ENCODE measurements at regions not wholly inside any gene's neighbourhood (a gene's known extent, or its start where the extent isn't known, plus 50 kb on each side); places are given as distances from the start of the nearest gene placed in this dataset.

DNA sequence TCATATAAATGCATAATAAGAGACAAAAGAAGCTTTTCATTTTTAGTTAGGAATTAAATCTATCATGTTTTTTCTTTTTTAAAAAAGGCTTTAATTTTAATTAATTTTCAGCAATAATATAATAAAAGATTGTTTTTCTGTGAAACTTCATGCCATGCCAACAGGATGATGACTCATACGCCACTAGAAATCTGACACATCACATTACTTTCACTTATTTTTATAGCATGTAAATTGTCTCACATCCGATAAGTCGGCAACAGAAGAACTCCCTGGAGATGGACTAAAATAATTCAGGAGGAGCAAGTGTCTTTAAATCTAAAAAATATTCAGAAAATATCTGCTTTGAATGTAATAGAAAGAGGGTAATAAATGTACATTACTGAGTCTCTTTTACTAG lies 1024.2 kb upstream of the ACVR2A start:
- TF ChIP-seq, protein P1, sequence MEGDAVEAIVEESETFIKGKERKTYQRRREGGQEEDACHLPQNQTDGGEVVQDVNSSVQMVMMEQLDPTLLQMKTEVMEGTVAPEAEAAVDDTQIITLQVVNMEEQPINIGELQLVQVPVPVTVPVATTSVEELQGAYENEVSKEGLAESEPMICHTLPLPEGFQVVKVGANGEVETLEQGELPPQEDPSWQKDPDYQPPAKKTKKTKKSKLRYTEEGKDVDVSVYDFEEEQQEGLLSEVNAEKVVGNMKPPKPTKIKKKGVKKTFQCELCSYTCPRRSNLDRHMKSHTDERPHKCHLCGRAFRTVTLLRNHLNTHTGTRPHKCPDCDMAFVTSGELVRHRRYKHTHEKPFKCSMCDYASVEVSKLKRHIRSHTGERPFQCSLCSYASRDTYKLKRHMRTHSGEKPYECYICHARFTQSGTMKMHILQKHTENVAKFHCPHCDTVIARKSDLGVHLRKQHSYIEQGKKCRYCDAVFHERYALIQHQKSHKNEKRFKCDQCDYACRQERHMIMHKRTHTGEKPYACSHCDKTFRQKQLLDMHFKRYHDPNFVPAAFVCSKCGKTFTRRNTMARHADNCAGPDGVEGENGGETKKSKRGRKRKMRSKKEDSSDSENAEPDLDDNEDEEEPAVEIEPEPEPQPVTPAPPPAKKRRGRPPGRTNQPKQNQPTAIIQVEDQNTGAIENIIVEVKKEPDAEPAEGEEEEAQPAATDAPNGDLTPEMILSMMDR (IDR thresholded peaks at IDR 0.05) = no peak
- no peak for TF ChIP-seq POLR2A (IDR thresholded peaks at IDR 0.05)

All from Peyer's patch (tissue), 4 donors.